Fibroblast of skin of left biceps (primary cell): ENCODE measurements at regions not wholly inside any gene's neighbourhood (a gene's known extent, or its start where the extent isn't known, plus 50 kb on each side); places are given as distances from the start of the nearest gene placed in this dataset.

Experiments
- DNase-seq, 2 experiments: peaks; one replicate each; pipeline ENCODE4 v3.0.0-alpha.2; 2013; ENCODE audit warnings: low read depth in 2 of 2

DNA sequence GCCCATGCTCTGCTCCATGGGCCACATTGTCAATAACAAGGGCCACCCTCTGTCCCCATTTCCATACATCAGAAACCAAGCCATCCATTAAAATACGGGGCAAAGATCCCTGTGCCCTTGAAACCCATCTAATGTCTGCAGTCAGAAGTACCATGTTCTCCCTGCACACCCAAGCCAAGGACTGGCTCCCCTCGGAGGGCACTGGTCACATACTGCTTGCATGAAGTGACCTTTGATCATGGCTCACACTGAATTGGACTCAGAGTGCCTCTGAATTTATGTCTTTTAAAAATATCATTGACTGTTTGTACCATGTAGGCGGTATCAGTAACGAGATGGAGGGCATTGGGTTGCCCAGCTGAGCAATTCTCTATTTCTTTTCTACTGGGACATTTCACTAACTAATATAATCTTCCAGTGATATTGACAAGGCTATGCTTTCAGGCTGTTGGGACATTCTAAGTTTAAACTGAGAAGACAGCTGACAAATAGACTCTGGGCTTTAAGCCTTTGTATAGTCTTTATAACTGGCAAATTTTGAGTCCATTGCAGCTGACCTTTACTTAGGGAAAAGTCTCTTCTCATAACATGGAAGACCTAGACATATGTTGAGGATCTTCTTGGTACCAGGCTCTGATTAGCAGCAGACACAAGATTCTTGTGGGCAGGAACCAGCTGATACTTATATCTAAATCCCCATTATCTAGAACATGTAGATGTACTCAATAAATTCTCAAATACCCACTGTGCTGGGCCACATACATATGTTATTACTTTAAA lies 214.3 kb downstream of the MYCN start:
- no peak for DNase-seq

DNA sequence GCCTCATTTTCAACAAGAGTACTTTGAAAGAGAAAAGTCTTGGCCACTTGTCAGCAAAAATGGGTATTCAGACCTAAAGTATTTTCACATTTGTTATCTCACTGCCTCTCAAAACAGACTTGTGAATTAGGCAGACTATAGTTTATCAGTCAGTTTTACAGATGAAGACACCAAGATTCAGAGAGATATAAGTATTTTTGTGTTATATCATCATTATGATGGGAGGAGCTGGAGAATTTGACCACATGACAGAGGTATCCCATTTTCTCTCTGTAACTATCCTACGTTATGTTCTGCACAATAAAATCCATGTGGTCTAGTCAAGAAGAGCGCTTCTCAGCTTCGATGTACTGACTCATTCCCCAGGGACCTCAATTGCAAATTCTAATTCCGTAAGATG lies 213.7 kb downstream of the MYCN start:
- DNase-seq, result no peak

- DNase-seq, result no peak
Observed at GRCh38 chr2:16153754-16154035, 213.3 kb downstream of the MYCN start.

DNA sequence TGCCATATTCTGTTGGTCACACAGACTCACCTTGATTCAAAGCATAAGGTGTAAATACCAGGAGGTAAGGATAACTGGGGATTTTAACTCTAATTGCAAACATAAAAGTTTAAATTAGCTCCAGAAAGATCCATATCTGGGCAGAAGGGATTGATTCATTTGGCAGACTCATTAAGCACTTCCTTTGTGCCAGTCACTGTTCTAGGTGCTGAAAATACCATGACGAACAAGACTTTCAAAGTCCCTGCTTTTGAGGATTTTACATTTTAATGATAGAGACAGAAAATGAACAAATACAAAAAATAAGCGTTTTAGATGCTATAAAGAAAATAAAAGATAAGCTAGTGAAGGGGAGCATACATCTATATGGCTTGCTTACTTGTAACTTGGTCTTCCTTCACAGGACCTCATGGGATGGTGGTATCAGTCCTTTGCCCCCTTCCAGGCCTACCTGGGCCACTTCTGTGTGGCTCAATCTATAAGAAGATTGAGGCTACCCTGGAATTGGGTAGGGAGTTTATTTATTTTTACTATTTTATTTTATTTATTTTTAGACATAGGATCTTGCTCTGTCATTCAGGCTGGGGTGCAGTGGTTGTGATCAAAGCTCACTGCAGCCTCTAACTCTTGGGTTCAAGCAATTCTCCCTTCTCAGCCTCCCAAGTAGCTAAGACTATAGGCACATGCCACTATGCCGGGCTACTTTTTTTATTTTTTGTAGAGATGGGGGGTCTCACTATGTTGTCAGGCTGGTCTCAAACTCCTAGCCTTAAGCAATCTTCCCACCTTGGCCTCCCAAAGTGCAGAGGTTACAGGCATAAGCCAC lies 212.8 kb downstream of the MYCN start:
- no peak for DNase-seq

DNA sequence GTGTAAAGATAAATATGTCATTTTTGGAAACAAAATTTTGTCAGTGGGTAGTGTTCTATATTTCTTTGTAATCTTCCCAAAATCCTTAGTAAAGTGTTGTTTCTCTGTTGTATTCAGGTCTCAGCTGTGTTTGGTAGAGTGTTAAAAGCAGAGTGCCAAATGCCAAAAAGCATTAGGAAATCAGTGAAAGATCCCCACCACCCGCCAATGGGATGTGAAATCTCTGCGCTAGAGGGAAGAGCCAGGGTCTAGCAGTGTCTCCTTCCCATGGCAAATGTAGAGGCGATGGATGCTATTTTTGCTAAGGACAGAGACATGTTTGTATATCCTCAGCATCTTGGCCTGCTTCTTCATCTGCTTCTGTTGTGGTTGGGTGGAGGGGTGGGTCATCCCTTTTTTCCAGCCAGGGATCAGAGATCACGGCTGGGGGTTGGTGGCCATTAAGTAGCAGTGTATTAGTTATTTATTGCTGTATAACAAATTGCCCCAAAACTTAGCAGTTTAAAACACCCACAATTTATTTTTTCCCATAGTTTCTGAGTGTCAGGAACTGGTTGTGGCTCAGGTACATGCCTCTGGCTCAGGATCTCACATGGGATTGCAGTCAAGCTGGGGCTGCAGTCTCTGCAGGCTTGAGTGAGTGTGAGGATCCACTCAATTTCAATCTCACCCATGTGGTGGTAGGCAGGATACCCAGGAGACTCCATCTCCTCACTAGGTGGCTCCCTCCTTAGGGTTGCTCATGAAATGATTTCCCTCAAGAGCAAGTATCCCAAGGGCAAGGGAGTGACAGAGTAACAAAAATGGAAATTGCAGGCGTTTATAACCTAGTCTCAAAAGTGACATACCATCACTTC lies 211.9 kb downstream of the MYCN start:
- DNase-seq, result no peak

DNA sequence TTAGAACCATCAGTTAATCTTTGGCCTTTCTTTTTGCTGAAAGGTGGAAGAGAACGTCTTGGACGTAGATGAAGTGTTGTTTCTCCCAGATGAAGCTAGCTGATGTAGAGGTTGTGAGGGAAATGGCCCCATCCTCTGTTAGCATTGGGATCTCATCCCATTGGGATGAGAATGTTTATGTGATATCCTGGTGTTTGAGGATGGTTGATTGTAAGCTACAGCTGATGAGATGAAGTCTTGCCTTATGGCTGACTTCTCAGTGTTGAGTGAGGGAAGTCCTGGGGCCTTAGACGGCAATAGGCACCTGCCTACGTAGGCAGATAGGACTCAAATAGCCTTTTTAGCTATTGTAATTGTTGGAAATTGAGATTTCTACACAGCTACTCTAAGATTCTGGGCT lies 211.3 kb downstream of the MYCN start:
- no peak for DNase-seq

- no peak for DNase-seq
Observed at GRCh38 chr2:16151281-16151570, 210.9 kb downstream of the MYCN start.

DNA sequence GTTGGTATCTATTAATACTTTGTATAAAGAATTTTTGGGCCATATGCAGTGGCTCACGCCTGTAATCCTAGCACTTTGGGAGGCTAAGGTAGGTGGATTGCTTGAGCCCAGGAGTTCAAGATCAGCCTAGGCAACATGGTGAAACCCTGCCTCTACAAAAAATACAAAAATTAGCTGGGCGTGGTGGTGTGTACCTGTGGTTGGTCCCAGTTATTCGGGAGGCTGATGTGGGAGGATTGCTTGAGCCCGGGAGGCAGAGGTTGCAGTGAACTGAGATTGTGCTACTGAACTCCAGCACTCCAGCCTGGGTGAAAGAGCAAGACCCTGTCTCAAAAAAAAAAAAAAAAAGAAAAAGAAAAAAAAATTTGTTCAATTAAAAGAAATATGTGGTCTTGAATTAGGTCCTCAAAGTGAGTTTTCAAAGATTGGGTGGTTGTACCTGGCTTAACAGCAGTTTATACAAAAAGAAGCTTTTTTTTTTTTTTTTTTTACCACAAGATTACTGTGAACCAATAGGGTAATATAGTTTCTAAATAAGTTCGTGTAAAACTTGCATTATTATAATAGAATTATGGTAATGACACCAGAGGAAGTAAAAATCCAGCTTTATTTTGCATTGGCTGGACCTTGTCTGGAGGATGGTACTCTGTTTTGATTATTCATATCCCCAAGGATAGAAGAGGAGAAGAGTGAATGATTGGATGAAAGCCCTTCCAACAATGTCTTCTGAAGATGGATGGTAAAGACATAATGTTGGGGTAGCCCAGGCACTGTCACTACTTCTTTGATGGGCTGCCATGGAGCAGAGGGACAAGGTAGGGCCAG lies 210.3 kb downstream of the MYCN start:
- no peak for DNase-seq

GRCh38 chr2:16149349-16150243 lies 209.2 kb downstream of the MYCN start:
- no peak for DNase-seq

GRCh38 chr2:16148632-16149348 lies 208.4 kb downstream of the MYCN start:
- no peak for DNase-seq

DNA sequence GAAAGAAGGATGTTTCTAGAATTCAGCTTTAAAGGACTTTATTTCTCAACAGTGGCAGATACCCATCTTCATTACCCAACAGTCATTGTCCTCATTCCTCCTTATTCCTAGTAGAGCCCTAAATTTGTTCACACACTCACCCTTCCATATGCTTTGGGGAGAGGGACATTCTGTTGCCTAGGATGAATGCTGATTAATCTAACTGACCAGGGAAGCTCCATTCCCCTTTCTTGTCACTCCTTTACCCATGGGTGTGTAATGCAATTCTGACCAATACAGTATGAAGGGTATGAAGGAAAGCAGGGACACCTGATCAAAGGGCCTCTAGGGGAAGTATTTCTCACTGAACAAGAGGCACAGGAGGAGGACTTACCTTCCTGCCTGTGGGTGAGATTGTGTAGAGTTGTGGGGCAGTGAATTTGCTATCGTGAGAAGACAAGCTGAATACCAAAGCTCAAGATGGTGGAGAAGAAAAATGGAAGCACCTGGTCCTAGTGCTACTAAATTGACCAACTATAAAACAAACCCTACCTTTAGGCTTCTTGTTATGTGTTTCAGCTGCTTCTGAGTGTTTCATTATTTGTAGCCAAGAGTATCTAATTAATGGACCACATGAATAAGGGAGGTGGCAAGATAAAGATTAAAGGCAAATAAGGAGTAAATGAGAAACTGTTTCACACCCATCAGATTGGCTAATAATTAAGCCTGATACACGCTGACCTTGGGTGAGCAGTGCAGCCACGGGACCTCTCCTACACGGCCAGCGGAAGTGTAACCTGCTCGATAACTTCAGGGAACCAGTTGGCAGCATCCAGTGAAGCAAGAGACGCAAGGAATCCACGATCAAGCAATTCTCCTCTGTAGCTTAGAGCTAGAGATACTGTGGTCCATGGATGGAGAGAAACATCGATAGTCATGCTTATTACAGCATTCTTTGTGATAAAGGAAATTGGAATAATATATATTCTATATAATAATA lies 202.3 kb downstream of the MYCN start:
- no peak for DNase-seq

DNA sequence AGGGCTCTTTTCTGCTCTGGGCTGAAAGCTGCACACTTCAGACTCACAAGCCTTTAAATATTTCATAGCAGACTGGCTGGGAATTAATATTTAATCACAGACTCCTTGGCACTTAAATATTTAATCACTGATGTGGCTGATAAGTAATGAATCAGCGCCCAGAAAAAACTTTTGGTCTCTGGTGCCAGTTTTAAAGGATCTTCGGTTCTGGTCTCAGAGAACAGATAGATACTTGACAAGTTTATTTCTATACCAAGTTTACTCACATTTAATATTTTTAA lies 201.2 kb downstream of the MYCN start:
- DNase-seq, result no peak

- no peak for DNase-seq
Observed at GRCh38 chr2:16140771-16141640, 200.7 kb downstream of the MYCN start.

- no peak for DNase-seq
Observed at GRCh38 chr2:16139663-16140615, 199.6 kb downstream of the MYCN start.

DNA sequence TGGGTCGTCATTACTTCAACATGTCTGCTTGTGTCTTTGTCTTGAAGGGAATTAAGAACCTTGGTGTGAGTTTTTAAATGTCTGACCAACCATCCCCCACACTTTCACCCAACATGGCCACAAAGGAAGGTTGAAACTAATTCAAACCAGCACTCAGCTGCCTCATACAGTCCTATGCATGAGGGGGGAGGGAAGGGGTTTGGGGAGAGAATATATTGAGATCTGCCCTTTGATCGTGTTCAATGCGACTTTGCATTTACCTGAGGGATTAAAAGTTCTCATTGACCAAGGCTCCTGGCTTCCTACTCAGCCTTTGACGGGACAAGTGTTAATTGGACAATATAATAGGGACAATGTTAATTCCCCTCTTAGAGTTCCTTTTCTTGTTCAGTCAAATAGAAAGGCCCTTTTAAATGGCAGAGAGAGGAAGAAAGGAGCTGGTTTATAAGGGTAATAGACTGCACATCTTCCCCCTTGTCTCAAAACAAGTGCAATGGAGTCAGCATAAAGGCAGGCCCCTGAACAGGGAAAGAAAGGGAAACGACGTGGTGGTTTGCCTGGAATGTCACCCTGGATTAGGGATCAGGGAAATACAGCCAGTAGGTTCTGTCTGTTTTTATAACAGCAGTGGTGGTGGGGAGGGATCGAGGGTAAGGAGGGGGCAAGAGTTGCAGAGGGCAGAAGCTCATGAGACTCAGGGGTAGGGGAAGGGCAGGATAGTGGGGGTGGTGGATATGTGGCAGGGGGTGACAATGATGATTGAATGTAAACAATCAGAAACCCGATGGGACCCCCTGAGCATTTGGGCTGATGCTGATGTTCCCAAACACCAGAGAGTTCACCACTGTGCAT lies 198.7 kb downstream of the MYCN start:
- DNase-seq, result no peak
